ENCODE measurements at regions not wholly inside any gene's neighbourhood (a gene's known extent, or its start where the extent isn't known, plus 50 kb on each side); places are given as distances from the start of the nearest gene placed in this dataset.

DNA sequence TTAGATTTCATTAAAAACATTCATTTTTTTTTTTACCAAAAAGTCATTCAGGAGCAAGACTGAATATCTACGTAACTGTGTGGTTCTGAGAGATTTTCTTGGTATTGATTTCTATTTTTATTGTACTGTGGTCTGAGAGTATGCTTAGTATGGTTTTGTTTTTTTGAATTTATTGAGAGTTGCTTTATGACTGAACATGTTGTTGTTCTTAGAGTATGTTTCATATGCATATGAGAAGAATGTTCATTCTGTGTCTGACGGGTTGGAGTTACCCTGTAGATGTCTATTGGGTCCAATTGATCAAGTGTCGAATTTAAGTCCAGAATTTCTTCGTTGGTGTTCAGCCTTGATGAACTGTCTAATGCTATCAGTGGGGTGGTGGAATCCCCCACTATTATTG lies 306.0 kb upstream of the KCNJ16 start:
- no peak for DNase-seq

DNA sequence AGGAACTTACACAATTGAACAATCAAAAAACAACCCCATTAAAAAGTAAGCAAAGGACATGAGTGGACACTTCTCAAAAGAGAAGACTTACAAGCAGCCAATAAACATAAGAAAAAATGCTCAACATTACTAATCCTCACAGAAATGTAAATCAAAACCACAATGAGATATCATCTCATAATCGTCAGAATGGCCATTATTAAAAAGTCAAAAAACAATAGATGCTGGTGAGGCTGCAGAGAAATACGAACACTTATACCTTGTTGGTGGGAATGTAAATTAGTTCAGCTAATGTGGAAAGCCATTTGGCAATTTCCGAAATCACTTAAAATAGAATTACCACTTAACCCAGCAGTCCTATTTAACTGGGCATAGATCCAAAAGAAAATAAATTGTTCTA lies 301.9 kb upstream of the KCNJ16 start:
- DNase-seq: peak; percentile 9 to 73 (median 43)

DNA sequence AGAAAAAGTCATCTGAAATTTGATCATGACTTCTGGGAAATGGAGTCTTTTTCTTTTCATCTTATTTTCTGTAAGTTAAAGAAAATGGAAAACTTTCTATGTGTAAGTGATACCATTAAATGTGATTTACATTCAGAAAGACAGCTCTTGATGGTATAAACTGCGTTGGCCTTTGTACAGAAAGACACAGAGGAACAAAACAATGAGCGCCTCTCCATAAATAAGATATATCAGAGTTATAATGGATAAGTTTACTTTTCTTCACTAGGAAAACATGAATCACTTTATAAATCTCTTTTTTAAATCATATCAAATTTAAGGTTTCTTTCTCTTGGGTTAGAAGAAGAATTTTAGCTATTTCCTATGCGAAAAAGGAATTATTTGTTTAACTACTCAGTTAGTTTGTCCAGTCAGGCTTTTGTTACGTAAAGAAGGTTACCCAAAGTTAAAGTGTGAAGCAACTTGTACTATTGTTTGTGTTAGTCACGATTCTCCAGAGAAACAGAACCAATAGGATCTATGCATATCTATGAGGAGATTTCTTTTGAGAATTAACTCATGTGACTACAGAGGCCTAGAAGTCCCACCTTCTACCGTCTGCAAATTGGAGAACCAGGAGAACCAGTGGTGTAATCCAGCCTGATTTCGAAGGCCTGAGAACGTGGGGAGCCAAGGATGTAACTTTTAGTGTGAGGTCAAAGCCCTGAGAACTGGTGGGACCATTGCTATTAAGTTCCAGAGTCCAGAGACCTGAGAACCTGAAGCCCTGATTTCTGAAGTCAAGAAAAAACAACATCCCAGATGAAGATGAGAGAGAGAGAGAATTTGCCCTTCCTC lies 295.4 kb upstream of the KCNJ16 start:
- DNase-seq: no peak

DNA sequence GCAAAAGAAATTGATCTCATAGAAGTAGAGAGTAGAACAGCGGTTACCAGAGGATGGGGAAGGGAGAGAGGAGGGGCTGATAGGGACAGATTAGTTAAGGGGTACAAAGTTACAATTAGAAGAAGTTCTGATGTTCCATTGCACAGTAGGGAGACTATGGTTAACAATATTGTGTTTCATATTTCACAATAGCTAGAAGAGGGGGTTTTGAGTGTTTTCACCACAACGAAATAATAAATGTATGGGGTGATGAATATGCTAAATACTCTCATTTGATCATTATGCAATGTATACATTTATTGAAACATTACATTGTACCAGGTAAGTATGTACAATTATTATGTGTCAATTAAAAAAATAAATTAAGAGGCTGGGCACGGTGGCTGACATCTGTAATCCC lies 291.2 kb upstream of the KCNJ16 start:
- no peak for DNase-seq

DNA sequence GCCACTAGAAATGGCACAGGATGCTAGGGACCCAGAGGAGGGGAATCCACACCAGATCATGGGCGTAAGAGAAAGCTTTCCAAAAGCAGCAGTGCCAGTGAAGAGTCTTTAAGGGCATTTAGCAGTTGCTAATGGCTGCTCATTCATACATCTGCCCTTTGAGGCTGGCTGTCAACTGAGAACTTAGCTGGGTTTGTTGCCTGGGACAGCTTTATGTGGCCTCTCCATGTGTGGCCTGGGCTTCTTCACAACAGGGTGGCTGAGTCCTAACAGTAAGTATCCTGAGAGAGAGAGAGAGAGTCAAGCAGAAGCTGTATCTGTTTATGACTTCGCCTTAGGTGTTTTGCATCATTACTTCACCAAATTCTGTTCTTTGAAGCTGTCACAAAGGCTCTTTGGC lies 286.1 kb upstream of the KCNJ16 start:
- no peak for DNase-seq

DNA sequence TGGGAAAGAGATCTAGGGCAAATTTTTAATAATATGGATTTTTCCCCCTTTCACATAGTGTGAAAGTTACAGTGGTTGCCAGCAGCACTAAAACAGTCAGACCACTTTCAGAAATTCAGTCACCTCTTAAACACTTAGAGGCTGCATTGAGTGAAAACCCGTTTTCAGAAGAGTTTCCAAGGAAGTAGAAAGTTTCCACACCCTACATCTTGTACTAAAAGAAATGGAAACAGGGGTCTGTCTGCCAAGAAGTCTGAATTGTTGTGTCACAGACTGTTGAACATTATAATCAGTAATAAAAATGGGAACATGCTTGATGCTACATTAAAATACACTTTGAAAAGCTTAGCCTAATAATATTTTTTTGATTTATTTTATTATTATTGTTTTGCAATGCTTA lies 278.9 kb upstream of the KCNJ16 start:
- no peak for DNase-seq

DNA sequence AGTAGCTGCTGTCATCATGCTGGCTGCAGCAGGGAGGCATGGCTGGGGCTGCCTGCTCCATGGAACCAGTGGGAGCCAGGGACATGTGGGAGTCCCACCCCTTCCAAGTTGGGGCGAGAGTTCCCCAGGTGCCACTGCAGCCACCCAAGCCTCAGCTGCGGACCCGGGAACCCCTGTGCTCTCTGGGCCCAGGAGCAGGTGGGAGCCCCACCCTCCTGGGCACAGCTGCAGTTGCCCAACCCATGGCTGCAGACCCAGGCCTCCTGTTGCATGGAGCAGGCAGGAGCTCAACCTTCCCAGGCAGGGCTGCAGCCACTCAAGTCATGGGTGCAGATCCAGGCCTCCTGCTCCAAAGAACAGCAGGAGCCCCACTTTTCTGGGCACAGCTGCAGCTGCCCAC lies 274.2 kb upstream of the KCNJ16 start:
- DNase-seq: no peak

DNA sequence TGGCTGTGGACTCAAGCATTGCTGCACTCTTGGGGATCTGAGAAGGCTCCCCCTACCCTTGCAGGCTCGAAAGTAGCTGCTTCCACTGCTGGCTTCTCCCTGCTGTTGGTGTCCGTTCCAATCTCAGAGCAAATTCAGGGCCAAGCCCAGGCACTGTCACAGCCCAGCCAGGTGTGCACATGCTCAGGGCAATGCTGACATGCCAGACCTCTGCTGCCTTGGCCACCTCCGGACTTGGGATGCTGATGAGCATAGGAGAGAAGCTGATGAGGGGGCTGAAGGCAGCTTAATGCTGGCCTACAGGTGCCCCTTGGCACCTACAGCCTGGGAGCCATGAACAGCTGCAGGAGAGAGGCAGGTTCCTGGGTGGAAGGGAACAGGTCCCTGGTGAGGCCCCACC lies 273.7 kb upstream of the KCNJ16 start:
- DNase-seq: no peak

DNA sequence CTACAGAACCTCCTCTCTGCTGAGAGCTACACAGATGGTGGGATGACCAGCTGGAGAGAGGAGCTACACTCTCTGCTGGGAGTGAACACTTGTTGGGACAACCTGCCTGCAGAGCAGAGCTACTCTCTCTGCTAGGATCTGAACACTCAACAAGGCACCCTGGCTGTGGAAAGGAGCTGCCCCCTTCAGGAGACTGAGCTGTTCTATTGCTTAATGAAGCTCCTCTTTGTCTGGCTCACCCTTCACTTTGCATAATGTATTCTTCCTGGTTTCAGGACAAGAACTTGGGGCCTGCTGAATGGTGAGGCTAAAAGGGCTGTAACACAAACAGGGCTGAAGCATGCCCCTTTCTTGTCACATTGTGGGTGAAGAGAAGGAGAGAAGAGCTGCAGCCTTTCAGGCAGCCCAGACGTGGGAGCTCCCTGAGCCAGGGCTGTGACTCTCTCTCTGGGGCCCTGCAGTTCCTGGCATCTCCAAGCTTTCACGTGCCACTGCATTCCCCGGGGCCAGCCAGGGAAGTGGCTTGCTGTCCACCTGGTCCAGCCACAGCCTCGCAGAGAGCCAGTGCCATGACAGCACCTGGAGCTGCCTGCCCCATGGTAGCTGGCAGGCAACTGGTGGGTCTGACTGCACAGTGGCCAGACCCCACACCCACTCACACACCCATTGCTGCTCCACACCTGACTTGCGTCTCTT lies 272.8 kb upstream of the KCNJ16 start:
- DNase-seq: no peak

DNA sequence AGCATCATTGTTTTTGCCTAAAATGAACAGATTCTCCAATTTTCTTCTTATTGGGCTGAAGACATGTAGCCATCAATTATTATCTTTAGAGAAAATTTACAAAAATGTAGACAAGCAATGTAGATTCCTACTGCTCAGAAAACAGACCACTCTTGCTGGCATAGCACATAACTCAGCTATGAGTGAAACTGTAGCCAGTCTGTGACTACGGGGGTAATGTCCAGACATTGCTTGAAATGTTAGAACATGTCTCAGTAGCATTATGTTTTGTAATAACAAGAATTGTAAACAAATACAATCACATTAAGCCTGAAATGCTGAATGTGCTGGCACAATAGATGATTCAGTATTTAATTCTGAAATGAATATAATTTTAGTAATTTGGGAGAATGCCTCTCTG lies 265.7 kb upstream of the KCNJ16 start:
- no peak for DNase-seq

DNA sequence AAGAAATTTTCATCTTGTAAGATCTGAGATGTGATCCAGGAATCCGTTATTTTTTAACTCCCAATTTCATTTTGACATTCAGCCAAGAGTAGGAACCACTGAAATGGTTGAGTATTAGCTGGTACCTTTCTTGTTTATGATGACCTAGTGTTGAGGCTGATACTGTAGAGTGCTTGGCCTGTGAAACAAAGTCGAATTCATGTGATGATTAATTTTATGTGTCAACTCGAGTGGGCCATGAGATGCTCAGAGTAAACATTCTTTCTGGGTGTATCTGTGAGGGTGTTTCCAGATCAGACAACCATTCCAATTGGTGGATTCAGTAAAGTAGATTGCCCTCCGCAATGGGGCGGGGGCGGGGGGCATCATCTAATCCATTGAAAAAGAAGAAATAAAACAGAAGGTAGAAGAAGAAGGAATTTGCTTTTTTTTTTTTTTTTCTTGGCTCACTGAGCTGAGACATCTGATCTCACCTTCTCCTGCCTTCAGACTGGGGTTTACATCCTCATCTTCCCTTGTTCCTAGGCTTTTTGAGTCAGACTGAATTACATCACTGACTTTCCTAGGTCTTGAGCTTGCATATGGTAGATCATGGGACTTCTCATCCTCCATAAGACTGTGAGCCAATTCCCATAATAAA lies 264.6 kb upstream of the KCNJ16 start:
- DNase-seq: peak; percentile 5 to 71 (median 60)

DNA sequence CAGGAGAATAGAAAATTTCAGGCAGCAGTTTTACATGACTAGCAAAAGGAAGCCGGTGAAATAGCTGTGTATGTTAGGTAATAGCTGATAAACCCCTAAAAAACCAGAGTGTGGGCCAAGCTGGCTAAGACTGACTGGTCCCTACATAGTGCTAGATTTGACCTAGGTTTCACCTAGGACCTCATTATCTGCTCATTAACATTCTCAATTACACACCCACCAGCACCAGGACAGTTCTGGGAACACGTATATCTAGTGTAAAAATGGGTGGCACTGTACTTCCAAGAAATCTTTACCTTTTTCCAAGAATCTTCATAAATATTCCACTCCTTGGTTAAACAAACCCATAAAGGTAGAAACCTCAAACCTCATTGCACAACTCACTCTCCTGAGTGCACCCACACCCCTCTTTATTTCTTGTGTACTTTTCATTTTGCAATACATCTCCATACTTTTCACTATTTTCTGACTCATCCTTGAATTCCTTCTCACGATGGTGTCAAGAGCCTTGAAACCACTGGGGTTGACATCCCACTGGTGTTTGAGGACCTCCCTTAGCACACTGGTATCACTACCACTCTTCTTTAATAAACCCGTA lies 262.7 kb upstream of the KCNJ16 start:
- no peak for DNase-seq

DNA sequence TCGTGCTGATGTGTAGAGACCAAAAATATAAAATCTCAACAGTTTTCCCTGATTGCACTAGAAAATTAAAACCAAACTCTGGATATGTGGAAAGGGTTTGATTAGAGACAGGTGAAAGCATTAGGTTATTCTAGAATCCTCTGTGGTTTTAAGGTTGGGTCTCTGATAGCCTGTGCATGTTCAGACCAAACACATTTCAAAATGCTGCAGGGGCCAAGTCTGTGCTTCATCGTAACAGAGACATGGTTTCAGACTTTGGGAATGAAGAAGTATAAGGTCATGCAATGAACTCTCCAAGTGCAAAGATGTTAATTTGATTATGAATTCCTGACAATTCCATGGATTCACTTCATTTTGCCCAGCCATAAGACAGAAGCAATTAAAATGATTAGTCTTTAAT lies 261.0 kb upstream of the KCNJ16 start:
- no peak for DNase-seq

DNA sequence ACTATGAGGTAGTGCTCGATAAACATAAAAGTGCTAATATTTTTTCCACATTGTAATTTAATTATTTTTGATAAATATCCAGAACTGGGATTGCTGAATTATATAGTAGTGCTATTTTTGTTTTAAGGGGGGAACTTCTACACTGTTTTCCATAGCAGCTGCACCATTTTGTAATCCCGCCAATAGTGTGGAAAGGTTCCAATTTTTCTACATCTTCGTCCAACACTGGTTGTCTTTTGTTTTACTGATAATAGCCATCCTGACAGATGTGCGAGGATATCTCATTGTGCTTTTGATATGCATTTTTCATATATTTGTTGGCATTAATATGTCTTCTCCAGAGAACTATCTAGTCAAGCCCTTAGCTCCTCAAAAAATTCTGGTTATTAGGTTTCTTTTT lies 259.6 kb upstream of the KCNJ16 start:
- DNase-seq: no peak

DNA sequence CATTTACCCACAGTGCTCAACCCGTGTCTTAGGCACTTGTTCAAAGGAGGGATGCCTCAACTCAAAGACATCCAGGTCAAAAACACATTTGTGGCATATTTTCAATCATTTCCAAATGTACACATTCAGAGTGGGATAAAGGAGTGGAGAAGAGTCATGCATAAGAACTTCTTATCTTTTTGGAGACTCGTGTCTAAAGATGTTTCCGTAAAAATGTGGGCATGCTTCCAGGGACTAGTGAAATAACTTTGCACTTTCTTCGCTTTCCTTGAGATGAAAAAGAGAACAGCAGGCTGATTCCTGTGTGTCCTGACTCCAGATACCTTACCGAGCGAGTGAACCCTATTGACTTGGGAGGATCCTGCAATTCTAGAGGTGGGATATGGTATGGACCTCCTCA lies 256.6 kb upstream of the KCNJ16 start:
- DNase-seq: no peak

DNA sequence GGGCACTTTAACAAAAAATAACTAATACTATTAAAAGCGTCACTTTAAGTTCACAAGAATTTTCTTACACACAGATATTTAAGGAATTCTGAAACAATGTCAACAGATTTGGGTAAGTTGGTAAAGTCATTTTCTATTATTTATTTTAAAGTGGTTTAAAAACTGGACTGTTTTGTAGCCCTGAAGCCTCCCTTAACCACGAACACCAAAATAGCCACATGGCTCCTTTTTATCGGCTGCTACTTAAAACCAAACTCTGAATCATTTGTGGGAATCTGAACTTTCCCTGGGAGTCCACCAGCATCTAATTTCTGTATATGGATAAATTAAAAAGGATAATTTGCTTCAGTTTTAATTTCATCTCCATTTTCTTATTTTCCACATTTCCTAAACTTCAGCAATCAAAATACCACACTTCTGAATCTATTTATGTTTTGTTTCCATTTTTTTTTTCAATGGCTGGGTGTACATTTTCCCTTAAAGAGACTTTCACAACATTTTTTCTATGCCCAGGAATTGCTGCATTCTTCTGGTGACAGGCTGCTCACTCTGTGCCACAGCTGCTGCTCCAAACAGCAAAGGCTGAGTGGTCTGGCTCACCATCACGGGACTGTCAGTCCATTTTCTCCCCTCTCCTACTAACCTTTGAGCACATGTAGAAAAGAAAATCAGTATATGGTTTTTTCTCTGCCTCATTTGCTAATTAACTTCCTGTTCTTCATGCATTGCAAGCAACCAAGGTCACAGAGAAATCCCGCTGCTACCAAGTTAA lies 255.5 kb upstream of the KCNJ16 start:
- no peak for DNase-seq

DNA sequence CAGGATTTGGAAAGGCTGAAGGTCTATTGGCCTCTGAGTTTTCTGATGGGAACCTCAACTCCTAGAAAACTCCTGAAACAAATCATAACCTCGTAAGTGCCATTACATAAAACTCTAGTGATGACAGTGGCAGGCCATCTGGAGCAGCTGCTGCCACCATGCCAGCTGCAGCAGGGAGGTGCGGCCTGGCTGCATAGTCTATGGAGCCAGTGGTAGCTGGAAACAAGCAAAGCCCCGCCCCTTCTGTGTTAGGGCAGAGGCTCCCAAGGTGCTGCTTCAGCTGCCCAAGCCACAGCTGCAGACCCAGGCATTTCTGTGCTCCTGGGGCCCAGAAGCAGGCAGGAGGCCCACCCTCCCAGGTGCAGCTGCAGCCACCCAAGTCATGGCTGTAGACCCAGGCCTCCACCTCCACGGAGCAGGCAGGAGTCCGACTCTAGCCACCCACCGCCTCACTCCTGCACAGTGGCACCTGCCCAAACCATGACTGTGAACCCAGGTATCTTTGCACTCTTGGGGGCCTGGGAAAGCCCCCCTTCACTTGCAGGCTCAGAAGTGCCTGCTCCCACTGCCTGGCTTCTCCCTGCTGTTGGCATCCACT lies 254.1 kb upstream of the KCNJ16 start:
- DNase-seq: no peak

DNA sequence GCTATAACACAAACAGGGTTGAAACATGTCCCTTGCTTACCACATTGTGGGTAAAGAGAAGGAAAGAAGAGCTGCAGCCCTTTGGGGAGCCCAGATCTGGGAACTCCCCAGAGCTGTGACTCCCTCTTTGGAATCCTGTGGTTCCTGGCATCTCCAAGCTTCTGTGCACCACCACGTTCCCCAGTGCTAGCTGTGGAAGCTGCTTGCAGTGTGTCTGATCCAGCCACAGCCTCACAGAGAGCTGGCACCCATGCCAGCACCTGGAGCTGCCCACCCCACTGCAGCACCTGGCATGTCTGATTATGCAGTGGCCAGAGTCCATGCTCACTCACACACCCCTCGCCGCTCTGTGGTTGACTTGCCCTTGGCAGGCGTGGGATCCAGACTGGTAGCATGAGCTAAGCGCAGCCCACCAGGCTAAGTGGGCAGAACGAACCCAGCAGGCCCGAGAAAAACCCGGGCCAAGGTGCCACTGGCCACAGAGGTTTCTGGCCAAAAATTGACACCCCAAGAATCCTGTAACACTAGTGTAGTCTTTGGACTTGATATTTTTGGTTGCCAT lies 252.6 kb upstream of the KCNJ16 start:
- DNase-seq: no peak

DNA sequence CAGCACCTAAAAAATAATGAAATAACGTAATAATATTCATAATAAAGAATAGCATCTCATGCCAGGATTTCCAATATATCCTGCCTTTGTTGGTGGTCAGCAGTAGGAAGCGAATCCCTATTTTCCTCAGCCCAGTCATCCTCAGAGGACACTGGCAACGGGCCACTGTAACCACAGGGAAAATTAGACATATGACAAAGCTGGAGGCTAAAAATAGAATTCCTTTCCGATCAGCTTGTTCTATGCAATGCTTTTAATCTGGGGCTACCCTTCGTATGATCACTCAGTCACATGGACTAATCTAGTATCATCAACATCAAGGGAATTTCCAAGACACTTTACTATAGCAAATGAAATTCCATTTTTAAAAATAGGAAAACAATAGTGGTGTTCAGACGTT lies 246.9 kb upstream of the KCNJ16 start:
- DNase-seq: no peak

DNA sequence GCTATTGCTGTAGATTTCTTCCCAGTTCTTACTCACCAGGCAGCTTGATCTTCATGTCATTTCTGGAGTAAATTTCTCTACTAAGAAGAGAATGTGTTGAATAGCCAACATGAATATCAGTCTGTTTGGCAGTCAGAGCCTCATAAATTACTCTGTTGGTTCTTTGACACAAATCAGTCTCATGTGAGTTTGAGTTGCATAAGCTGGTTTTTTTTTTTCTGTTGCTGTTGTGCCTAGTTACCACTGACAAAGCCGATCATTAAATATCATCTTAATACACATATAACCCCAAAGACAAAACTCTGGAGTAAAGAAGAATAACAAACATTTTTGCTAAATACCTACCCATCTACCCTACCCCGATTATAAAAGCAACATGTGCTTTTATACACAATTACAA lies 240.5 kb upstream of the KCNJ16 start:
- no peak for DNase-seq

DNA sequence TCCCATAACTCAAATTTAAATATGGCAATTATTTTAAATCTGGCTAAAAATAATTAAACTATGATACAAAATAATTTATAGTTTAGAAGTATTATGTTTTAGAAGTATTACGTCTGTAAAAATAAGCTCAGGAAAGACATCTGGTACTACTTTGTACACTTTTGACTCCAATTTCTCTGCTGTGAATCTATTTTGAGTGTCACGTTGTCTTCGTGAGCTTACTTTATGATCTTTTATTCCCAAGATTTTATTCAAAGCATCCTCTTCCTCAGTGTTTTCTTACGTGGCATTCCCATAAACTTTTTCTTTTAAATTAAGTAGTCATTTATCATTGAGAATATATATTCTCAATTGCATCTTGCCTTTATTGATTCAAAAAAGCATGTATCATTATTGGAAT lies 223.3 kb upstream of the KCNJ16 start:
- DNase-seq: no peak

DNA sequence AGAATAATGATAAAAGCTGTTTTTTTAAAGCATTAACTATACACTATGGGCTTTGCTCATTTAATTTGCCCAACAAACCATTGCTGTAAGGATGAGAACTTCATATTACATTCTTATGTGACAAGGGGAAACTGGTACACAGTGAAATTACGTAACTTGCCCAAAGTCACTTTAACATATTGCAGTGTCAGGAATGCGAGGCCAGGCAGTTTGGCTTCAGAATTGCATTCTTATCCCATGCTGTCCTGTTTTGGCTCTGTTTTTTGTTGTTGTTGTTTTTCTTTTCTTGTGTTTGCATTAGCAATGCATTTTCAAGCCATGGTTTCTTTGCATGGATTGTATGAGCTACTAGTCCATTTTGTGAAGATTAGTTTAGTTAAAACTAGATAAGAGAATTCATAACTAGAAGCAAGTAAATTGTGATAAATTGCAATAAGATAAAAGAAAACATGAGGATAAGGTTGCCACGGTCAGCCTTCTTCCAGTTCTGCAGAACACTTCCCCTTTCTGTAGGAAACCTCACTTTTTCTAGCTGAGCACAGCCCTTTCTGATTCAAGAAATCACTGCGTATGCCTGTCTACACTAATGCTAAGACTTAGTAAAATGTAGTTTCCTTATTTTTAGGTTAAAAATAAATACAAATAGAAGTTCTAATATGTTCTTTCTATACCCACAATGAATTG lies 221.3 kb upstream of the KCNJ16 start:
- DNase-seq: no peak

All from NCI-H1417 (cell line).